ENCODE measurements at regions not wholly inside any gene's neighbourhood (a gene's known extent, or its start where the extent isn't known, plus 50 kb on each side); places are given as distances from the start of the nearest gene placed in this dataset.

DNA sequence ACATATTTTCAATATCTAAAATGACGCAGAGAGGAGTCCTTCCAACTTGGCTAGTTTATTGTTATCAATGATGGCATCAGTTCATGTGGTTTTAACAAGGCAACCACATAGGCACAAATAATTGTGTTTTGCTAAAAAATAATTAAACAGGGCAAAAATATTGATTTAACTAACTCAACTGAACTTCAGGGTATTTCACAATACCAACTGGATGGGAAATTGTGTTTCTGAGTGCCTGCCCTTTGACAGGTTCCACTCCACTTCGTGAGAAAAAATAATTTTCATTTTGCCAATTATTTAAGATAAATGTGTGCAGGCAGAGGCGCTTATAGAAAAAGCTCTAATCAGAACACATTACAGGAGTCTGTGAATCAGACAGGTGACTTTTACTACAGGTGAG is 689.3 kb upstream of the CCDC54 start:
- no peaks in the 10 kb centered on the region for H3K9me3 Mint-ChIP-seq (ENCODE audit: unreplicated experiment)
- peaks cover 3% of the 10 kb centered on the region for H3K4me1 Mint-ChIP-seq (ENCODE audit: low read depth, unreplicated experiment)
- DNase-seq: no peak
- H3K27ac Mint-ChIP-seq (ENCODE audit: unreplicated experiment): no peak overlapping the region
- no peak overlapping the region for H3K4me3 Mint-ChIP-seq (ENCODE audit: unreplicated experiment)
- no peaks in the 10 kb centered on the region for H3K36me3 Mint-ChIP-seq (ENCODE audit: unreplicated experiment)
- H3K27me3 Mint-ChIP-seq (ENCODE audit: unreplicated experiment): no peaks in the 10 kb centered on the region
- no peak for TF ChIP-seq CTCF (IDR thresholded peaks at IDR 0.05; ENCODE audit: partially characterized antibody, unreplicated experiment)

GRCh38 chr3:106688464-106688863 is 688.8 kb upstream of the CCDC54 start:
- no peaks in the 10 kb centered on the region for H3K36me3 Mint-ChIP-seq (ENCODE audit: unreplicated experiment)
- H3K4me1 Mint-ChIP-seq (ENCODE audit: low read depth, unreplicated experiment): peaks cover 3% of the 10 kb centered on the region
- H3K4me3 Mint-ChIP-seq (ENCODE audit: unreplicated experiment): no peak overlapping the region
- no peaks in the 10 kb centered on the region for H3K27me3 Mint-ChIP-seq (ENCODE audit: unreplicated experiment)
- no peak overlapping the region for H3K27ac Mint-ChIP-seq (ENCODE audit: unreplicated experiment)
- H3K9me3 Mint-ChIP-seq (ENCODE audit: unreplicated experiment): no peaks in the 10 kb centered on the region
- no peak for DNase-seq
- no peak for TF ChIP-seq CTCF (IDR thresholded peaks at IDR 0.05; ENCODE audit: partially characterized antibody, unreplicated experiment)

GRCh38 chr3:106691476-106691875 is 685.8 kb upstream of the CCDC54 start:
- Mint-ChIP-seq H3K27ac (ENCODE audit: unreplicated experiment) (no peak overlapping the region), H3K36me3 (ENCODE audit: unreplicated experiment) (no peaks in the 10 kb centered on the region), H3K4me3 (ENCODE audit: unreplicated experiment) (no peak overlapping the region), H3K9me3 (ENCODE audit: unreplicated experiment) (no peaks in the 10 kb centered on the region), H3K27me3 (ENCODE audit: unreplicated experiment) (no peaks in the 10 kb centered on the region), H3K4me1 (ENCODE audit: low read depth, unreplicated experiment) (peaks cover 7% of the 10 kb centered on the region)
- TF ChIP-seq CTCF (IDR thresholded peaks at IDR 0.05; ENCODE audit: partially characterized antibody, unreplicated experiment): no peak
- no peak for DNase-seq

- Mint-ChIP-seq H3K4me1 (ENCODE audit: low read depth, unreplicated experiment) (peaks cover 7% of the 10 kb centered on the region), H3K9me3 (ENCODE audit: unreplicated experiment) (no peaks in the 10 kb centered on the region), H3K36me3 (ENCODE audit: unreplicated experiment) (no peaks in the 10 kb centered on the region), H3K27ac (ENCODE audit: unreplicated experiment) (no peak overlapping the region), H3K4me3 (ENCODE audit: unreplicated experiment) (no peak overlapping the region), H3K27me3 (ENCODE audit: unreplicated experiment) (no peaks in the 10 kb centered on the region)
- DNase-seq: no peak
- no peak for TF ChIP-seq CTCF (IDR thresholded peaks at IDR 0.05; ENCODE audit: partially characterized antibody, unreplicated experiment)
Observed at GRCh38 chr3:106692624-106693023, 684.6 kb upstream of the CCDC54 start.

GRCh38 chr3:106699122-106699521 is 678.1 kb upstream of the CCDC54 start:
- peaks cover 4% of the 10 kb centered on the region for H3K4me1 Mint-ChIP-seq (ENCODE audit: low read depth, unreplicated experiment)
- DNase-seq: no peak
- no peak for TF ChIP-seq CTCF (IDR thresholded peaks at IDR 0.05; ENCODE audit: partially characterized antibody, unreplicated experiment)
- H3K27me3 Mint-ChIP-seq (ENCODE audit: unreplicated experiment): no peaks in the 10 kb centered on the region
- no peaks in the 10 kb centered on the region for H3K36me3 Mint-ChIP-seq (ENCODE audit: unreplicated experiment)
- H3K27ac Mint-ChIP-seq (ENCODE audit: unreplicated experiment): no peak overlapping the region
- no peaks in the 10 kb centered on the region for H3K9me3 Mint-ChIP-seq (ENCODE audit: unreplicated experiment)
- no peak overlapping the region for H3K4me3 Mint-ChIP-seq (ENCODE audit: unreplicated experiment)

All from glutamatergic neuron (in vitro differentiated cells).